ENCODE measurements at regions not wholly inside any gene's neighbourhood (a gene's known extent, or its start where the extent isn't known, plus 50 kb on each side); places are given as distances from the start of the nearest gene placed in this dataset.

DNA sequence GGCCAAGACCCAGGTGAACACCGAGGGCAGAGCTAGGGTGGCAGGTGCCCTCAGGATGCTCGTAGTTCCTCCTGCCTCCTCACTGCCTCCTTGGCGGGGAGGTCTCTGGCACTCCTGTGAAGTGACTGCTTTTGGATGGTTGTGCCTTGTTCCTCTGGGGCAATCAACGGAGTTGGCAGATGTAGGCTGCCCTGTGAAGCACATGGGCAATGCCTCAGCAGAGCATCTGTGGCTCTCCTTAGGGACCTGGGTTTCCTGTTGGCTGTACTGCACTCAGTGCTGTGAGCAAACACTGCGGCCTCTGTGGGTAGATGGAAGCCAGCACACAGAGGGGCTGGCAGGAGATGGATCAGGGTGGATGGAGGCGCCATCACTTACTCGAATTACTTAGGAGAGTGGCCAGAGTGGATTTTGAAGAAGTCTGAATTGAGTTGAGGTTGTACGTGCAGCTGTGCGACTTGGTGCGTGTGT lies 71.4 kb upstream of the COL5A1 start:
- Histone ChIP-seq H3K27ac (no peak overlapping the region), H3K9me3 (peaks cover 0 to 37% (median 4%) of the 10 kb centered on the region in 12 donors), H3K4me1 (no peaks in the 10 kb centered on the region), H3K36me3 (no peaks in the 10 kb centered on the region), H3K4me3 (no peak overlapping the region), H3K27me3 (no peaks in the 10 kb centered on the region)
- 68 to 84% (median 75%) methylated on average over 6 to 10 of the region's 10 CpGs for WGBS, 4 donors
- TF ChIP-seq, protein P1, sequence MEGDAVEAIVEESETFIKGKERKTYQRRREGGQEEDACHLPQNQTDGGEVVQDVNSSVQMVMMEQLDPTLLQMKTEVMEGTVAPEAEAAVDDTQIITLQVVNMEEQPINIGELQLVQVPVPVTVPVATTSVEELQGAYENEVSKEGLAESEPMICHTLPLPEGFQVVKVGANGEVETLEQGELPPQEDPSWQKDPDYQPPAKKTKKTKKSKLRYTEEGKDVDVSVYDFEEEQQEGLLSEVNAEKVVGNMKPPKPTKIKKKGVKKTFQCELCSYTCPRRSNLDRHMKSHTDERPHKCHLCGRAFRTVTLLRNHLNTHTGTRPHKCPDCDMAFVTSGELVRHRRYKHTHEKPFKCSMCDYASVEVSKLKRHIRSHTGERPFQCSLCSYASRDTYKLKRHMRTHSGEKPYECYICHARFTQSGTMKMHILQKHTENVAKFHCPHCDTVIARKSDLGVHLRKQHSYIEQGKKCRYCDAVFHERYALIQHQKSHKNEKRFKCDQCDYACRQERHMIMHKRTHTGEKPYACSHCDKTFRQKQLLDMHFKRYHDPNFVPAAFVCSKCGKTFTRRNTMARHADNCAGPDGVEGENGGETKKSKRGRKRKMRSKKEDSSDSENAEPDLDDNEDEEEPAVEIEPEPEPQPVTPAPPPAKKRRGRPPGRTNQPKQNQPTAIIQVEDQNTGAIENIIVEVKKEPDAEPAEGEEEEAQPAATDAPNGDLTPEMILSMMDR (IDR thresholded peaks at IDR 0.05) = no peak
- no peak for TF ChIP-seq POLR2A (IDR thresholded peaks at IDR 0.05)
- ATAC-seq = no peak
- peak in 2 of 5 donors; percentile 14 to 46 for DNase-seq
- intact Hi-C loops (cut with DNase I) = no loop called here

DNA sequence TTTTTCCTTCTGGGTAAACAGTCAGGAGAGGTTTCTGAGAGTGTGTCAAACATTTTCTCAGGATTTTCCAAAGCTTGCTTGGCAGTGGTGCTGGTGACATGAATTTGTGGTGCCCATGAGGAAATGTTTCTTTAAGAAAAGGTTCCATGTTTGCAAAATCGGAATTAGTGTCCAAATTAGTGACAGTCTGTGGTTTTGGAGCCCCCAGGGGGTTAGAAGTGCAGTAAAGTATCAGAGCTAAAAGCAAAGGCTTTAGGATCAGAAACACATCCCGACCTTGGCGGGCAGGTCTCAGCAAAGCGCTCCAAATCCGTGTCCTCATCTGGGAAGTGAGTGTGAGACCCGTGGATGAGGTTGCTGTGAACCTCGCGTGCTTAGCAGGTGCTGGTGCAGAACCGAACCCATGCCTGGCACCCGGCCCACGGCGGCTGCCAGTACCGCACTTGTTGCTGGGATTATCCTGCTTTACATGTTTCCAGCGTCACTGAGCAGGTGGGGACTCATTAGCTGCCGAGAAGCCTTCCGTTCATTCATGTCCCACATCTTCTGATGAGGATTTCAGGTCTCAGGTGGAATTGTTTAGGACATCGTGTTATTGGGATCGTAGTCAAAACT lies 70.8 kb upstream of the COL5A1 start:
- WGBS, 4 donors = 75 to 79% (median 77%) methylated on average over 18 of the region's 18 CpGs
- no peak for ATAC-seq
- no peak for TF ChIP-seq POLR2A (IDR thresholded peaks at IDR 0.05)
- TF ChIP-seq, protein P1 (IDR thresholded peaks at IDR 0.05) = no peak
- Histone ChIP-seq H3K27ac (no peak overlapping the region), H3K4me1 (no peaks in the 10 kb centered on the region), H3K36me3 (no peaks in the 10 kb centered on the region), H3K4me3 (no peak overlapping the region), H3K9me3 (peaks cover 0 to 31% (median 4%) of the 10 kb centered on the region in 12 donors), H3K27me3 (no peaks in the 10 kb centered on the region)
- DNase-seq = peak in 2 of 5 donors; percentile 9 to 47
- intact Hi-C loops (cut with DNase I) = no loop called here

DNA sequence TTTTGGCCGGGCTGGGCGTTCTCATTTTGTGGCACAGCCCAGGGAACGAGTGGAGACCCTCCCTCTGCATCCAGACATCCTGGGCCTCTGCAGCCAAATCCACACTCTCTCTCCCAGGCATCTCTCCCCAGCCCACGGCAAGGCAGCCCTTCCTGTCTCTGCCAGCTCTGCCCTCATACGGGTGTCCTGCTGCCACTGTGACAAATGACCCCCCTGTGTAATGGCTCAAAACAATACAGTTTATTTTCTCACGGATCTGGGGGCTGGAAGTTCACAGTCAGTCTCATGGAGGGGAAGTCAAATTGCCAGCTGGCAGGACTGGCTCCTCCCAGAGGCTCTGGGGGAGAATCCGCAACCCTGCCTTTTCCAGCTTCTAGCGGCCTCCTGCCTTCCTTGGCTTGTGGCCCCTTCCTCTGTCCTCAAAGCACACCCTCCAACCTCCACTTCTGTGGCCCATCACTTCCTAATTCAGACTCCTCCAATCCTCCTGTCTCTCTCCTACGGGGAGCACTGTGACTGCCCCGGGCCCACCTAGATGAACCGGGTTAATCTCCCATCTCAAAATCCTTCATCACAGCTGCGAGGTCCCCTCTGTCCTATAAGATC lies 70.2 kb upstream of the COL5A1 start:
- DNase-seq (peak in 2 of 5 donors; percentile 4 to 28), ATAC-seq (no peak)
- 69 to 79% (median 74%) methylated on average over 12 of the region's 12 CpGs for WGBS, 4 donors
- intact Hi-C loops (cut with DNase I) = no loop called here
- Histone ChIP-seq H3K4me1 (no peaks in the 10 kb centered on the region), H3K27me3 (no peaks in the 10 kb centered on the region), H3K36me3 (no peaks in the 10 kb centered on the region), H3K4me3 (no peak overlapping the region), H3K9me3 (peaks cover 0 to 25% (median 1%) of the 10 kb centered on the region in 12 donors), H3K27ac (no peak overlapping the region)
- no peak for TF ChIP-seq POLR2A (IDR thresholded peaks at IDR 0.05)
- TF ChIP-seq, protein P1 (IDR thresholded peaks at IDR 0.05) = no peak

Measured in heart left ventricle (tissue), 16 donors.